PFSK-1 (cell line): ENCODE measurements at regions not wholly inside any gene's neighbourhood (a gene's known extent, or its start where the extent isn't known, plus 50 kb on each side); places are given as distances from the start of the nearest gene placed in this dataset.

Source experiments
- FOXP2 ChIP-seq: optimal IDR thresholded peaks from 2 replicates; pipeline ENCODE3; 2011; ENCODE audit warnings: borderline replicate concordance, control low read depth, inconsistent platforms; ENCODE audit not compliant: insufficient read depth; ENCODE audit errors: extremely low read length, extremely low read depth
- POLR2AphosphoS5 ChIP-seq: IDR thresholded peaks from 2 replicates; pipeline ENCODE4 v1.6.1; 2012; ENCODE audit warnings: low read depth, mild to moderate bottlenecking, control low read depth, low read length, moderate library complexity
- REST ChIP-seq, 2 experiments: IDR thresholded peaks; 2 replicates each; pipeline versions ENCODE4 v1.6.1 to v1.8.0; 2011 to 2012; ENCODE audit warnings: low read depth in 2 of 2, low read length in 2 of 2, control low read depth in 1 of 2, inconsistent platforms in 1 of 2, mild to moderate bottlenecking in 1 of 2, moderate library complexity in 1 of 2; ENCODE audit not compliant: insufficient read depth in 1 of 2
- SIN3A ChIP-seq: IDR thresholded peaks from 2 replicates; pipeline ENCODE4 v1.6.1; 2012; ENCODE audit warnings: mild to moderate bottlenecking, low read length, moderate library complexity, borderline replicate concordance; ENCODE audit not compliant: insufficient read depth
- TAF1 ChIP-seq: IDR thresholded peaks from 2 replicates; pipeline ENCODE4 v1.6.1; 2012; ENCODE audit warnings: low read length, control low read depth, borderline replicate concordance; ENCODE audit not compliant: insufficient read depth

DNA sequence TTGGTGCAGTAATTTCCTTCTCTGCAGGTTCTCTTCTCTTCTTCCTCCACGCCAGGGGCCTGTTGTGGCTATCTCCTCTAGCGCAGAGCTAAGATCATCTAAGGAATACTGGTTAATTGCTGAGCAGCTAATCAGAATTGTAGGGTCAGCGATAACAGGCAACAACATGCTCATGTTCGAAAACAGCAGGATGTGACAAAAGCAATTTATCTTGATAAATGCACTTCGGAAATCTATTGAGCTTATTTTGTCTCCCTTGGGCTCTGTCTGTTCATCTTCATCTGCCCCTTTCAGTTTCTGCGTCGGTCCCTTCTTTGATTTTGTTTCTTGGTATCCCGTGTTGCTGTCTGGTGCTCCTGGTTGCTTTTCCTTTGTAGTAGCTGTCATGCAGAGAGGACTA lies 67.3 kb upstream of the MAP3K7 start:
- TF ChIP-seq POLR2AphosphoS5, result no peak
- no peak for TF ChIP-seq REST (IDR thresholded peaks at IDR 0.05; ENCODE audit: insufficient read depth in 1 of 2, low read depth in 2 of 2, low read length in 2 of 2)
- TF ChIP-seq SIN3A, result no peak
- TF ChIP-seq TAF1, result no peak
- no peak for TF ChIP-seq FOXP2
